ENCODE measurements at regions not wholly inside any gene's neighbourhood (a gene's known extent, or its start where the extent isn't known, plus 50 kb on each side); places are given as distances from the start of the nearest gene placed in this dataset.

- peaks cover 18% of the 10 kb centered on the region for H3K4me1 Mint-ChIP-seq
- ChIA-PET CTCF (no interaction called here), POLR2A (no interaction called here)
- H3K27ac Mint-ChIP-seq: no peak overlapping the region
- no peak for DNase-seq
- no peak overlapping the region for H3K4me3 Mint-ChIP-seq
- no peaks in the 10 kb centered on the region for H3K27me3 Mint-ChIP-seq
- no peak for ATAC-seq (ENCODE audit: low read depth)
- intact Hi-C loops (cut with micrococcal nuclease): no loop called here
- no peaks in the 10 kb centered on the region for H3K36me3 Mint-ChIP-seq (ENCODE audit: low read depth)
- no peak for TF ChIP-seq CTCF (IDR thresholded peaks at IDR 0.05)
- no peaks in the 10 kb centered on the region for H3K9me3 Mint-ChIP-seq
These were observed 216.8 kb downstream of the UBE2E3 start for GRCh38 chr2:181197140-181197760.

DNA sequence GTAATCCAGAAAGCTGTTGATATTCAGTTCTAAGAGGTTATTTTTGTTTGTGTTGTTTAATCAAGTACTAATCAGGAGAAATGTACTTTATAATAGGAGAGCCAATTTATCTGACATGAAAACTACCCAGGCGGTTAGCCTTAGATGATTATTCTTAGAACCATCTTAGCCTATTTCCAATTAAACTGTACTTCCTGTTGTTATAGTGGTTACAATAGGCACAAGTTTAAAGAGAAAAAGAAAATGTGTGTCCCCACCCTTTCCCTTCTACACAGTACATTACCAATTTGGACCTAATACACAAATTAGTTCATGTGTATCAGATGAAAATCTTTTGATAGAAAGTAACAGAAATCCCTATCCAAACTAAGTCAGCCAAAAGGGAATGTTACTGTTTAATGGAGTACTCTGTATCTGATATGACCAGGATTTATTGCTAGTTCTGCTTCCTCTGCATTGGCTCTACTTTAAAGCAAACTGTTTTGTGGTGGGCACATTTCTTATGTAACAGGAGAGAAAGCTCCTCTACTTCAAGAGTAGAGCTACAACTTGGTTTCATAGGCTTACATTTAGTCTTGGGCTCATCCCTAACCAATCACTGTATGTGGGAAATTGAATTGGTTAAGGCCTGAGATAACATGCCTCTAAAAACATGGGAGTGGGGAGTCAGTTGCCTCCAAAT is 217.9 kb downstream of the UBE2E3 start:
- DNase-seq (no peak), ATAC-seq (ENCODE audit: low read depth) (no peak)
- intact Hi-C loops (cut with micrococcal nuclease): no loop called here
- TF ChIP-seq CTCF (IDR thresholded peaks at IDR 0.05): no peak
- no peak overlapping the region for H3K27ac Mint-ChIP-seq
- no peak overlapping the region for H3K4me3 Mint-ChIP-seq
- H3K27me3 Mint-ChIP-seq: no peaks in the 10 kb centered on the region
- ChIA-PET POLR2A (no interaction called here), CTCF (no interaction called here)
- peaks cover 18% of the 10 kb centered on the region for H3K4me1 Mint-ChIP-seq
- H3K9me3 Mint-ChIP-seq: no peaks in the 10 kb centered on the region
- H3K36me3 Mint-ChIP-seq (ENCODE audit: low read depth): no peaks in the 10 kb centered on the region

- ChIA-PET POLR2A (no interaction called here), CTCF (no interaction called here)
- no peak overlapping the region for H3K27ac Mint-ChIP-seq
- no peaks in the 10 kb centered on the region for H3K27me3 Mint-ChIP-seq
- no peak for TF ChIP-seq CTCF (IDR thresholded peaks at IDR 0.05)
- peaks cover 21% of the 10 kb centered on the region for H3K9me3 Mint-ChIP-seq
- intact Hi-C loops (cut with micrococcal nuclease): no loop called here
- DNase-seq: no peak
- no peak overlapping the region for H3K4me3 Mint-ChIP-seq
- H3K36me3 Mint-ChIP-seq (ENCODE audit: low read depth): no peaks in the 10 kb centered on the region
- no peak for ATAC-seq (ENCODE audit: low read depth)
- peaks cover 3% of the 10 kb centered on the region for H3K4me1 Mint-ChIP-seq
These were observed 223.0 kb downstream of the UBE2E3 start for GRCh38 chr2:181203412-181203811.

DNA sequence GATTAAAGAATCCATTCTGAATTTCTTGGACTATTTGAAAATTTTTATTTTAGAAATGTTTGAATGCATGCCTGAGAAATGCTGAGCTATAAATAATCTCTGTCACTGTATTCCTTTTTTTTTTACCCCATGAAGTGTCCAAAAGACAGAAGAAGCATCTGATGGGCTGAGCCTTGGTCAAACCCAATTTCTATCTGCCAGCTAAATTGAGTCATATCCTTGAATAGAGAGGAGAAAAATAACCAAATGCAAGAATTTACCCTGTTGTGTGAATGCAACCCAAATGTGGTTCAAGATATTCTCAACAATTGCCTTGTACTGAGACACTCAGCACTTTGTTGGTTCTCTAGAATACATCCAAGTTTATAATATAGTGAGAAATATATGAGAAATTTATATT is 223.5 kb downstream of the UBE2E3 start:
- Mint-ChIP-seq H3K27me3 (no peaks in the 10 kb centered on the region), H3K27ac (no peak overlapping the region), H3K4me3 (no peak overlapping the region), H3K4me1 (no peaks in the 10 kb centered on the region), H3K36me3 (ENCODE audit: low read depth) (no peaks in the 10 kb centered on the region), H3K9me3 (peaks cover 21% of the 10 kb centered on the region)
- TF ChIP-seq CTCF (IDR thresholded peaks at IDR 0.05): no peak
- CTCF ChIA-PET: no interaction called here
- POLR2A ChIA-PET: no interaction called here
- intact Hi-C loops (cut with micrococcal nuclease): no loop called here
- no peak for ATAC-seq (ENCODE audit: low read depth)
- DNase-seq: no peak

DNA sequence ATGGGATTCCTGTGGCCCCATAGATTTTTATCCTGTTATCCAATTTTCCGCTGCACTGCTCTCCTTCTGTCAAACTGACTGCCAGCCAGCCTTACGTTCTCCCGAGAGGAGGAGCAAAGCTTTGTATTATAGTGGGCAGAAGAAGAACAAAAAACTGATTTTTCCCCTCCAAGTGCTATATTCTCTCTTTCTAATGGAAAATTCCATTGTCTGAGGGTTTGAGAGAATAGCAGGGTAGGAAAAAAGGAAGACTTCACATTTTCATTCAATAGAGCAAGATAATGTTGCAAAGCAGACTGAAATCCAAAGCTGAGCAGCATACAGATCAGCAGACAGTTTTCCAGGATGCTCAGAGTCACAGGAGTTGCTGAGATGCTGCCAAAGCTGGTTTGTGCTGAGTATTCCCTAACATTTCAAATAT is 238.0 kb downstream of the UBE2E3 start:
- TF ChIP-seq CTCF (IDR thresholded peaks at IDR 0.05): no peak
- Mint-ChIP-seq H3K4me3 (no peak overlapping the region), H3K27me3 (no peaks in the 10 kb centered on the region), H3K27ac (no peak overlapping the region), H3K9me3 (peaks cover 2% of the 10 kb centered on the region), H3K4me1 (no peaks in the 10 kb centered on the region), H3K36me3 (ENCODE audit: low read depth) (no peaks in the 10 kb centered on the region)
- ChIA-PET POLR2A (no interaction called here), CTCF (interaction anchor here (0.8 kb wide), 1 partner anchor 248 kb away, joined by 3 read pairs; no protein-coding TSS in a partner anchor)
- intact Hi-C loops (cut with micrococcal nuclease): no loop called here
- no peak for DNase-seq
- ATAC-seq (ENCODE audit: low read depth): no peak
